GM12865 (cell line): ENCODE measurements at regions not wholly inside any gene's neighbourhood (a gene's known extent, or its start where the extent isn't known, plus 50 kb on each side); places are given as distances from the start of the nearest gene placed in this dataset.

Experiments
- DNase-seq: peaks from one replicate; pipeline ENCODE4 v3.0.0; 2010; ENCODE audit warnings: low read depth
- H3K4me3 ChIP-seq: 2 replicates; pipeline ENCODE4 v1.5.1; 2011; ENCODE audit warnings: mild to moderate bottlenecking, low read depth, low read length, control low read depth
- TF ChIP-seq, protein P1 (sequence below): IDR thresholded peaks from 2 replicates; pipeline ENCODE4 v1.5.1; 2011; ENCODE audit warnings: low read length, control low read depth, low read depth, inconsistent platforms; ENCODE audit not compliant: insufficient read depth; ENCODE audit errors: missing control alignments

DNA sequence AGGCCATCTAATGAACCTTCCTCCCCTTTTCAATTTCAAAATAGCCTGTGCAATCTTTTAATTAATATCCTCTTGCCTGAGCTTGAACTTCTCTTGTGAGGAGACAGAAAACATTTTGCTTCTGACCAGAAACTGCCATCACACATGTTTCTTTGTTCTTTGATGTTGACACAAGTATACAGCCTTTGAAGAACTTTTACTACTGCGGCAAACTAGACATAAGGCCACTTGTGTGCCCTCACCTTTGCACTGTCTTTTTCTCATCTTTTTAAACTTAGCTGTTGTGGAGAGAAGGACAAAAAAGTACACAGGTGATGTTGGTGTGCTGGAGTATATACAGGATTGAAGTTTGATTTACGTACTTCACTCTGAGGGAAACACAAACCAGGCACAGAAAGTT lies 116.3 kb upstream of the C1GALT1C1 start:
- TF ChIP-seq, protein P1, sequence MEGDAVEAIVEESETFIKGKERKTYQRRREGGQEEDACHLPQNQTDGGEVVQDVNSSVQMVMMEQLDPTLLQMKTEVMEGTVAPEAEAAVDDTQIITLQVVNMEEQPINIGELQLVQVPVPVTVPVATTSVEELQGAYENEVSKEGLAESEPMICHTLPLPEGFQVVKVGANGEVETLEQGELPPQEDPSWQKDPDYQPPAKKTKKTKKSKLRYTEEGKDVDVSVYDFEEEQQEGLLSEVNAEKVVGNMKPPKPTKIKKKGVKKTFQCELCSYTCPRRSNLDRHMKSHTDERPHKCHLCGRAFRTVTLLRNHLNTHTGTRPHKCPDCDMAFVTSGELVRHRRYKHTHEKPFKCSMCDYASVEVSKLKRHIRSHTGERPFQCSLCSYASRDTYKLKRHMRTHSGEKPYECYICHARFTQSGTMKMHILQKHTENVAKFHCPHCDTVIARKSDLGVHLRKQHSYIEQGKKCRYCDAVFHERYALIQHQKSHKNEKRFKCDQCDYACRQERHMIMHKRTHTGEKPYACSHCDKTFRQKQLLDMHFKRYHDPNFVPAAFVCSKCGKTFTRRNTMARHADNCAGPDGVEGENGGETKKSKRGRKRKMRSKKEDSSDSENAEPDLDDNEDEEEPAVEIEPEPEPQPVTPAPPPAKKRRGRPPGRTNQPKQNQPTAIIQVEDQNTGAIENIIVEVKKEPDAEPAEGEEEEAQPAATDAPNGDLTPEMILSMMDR: no peak
- H3K4me3 ChIP-seq: no peak overlapping the region
- no peak for DNase-seq

DNA sequence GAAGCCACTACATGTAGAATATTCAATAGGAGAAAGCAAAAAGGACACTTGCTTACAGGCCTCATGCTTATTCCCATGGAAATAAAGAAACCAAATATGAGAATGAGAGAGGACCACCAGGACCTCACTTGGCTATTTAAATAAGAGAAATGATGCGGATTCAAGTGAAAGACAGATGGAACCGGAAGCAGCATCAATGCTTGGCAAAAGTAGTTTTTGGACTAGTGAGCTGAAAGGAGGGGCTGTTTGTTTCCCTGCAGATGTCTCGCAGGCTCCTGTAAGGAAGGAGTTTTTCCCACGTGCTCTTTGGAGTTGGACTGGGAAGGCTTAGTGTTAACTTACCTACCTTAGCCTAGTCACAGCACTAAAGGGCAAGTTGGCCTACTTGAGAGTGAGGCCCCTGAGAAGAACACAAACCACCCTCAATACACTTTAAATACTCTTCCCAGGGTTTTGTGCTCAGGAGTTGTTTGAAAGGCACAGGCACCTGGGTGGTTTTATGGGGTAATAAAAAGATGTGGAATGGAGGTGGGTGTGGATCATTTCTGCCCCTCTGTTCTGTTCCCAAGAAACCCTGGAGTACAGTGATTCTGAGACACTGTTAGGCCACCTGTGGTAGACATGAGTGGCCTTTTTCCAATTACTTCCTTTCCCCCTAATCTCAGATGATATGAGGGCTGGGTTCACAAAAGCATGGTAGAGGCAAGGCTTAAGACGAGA lies 113.3 kb upstream of the C1GALT1C1 start:
- DNase-seq: no peak
- no peak overlapping the region for H3K4me3 ChIP-seq
- TF ChIP-seq, protein P1: no peak

DNA sequence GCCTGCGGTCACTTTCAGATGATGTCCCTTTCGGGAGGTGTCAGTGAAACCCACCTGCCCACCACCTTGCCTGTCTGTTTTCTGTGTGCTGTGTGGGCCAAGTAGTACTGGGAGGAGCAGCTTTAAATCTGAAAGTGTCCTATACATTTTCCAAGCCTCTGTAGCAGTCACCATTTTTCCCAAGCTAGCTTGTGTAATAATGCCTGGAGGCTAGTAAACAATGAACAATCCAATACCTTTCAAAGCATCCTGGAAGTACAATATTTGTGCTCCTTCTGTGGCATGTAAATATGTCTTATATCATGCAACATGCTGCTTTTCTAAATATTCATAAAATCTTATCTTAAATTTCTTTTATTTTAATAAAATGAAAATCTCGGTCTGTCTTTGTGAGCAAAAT lies 111.6 kb upstream of the C1GALT1C1 start:
- no peak for DNase-seq
- TF ChIP-seq, protein P1: no peak
- H3K4me3 ChIP-seq: no peak overlapping the region

DNA sequence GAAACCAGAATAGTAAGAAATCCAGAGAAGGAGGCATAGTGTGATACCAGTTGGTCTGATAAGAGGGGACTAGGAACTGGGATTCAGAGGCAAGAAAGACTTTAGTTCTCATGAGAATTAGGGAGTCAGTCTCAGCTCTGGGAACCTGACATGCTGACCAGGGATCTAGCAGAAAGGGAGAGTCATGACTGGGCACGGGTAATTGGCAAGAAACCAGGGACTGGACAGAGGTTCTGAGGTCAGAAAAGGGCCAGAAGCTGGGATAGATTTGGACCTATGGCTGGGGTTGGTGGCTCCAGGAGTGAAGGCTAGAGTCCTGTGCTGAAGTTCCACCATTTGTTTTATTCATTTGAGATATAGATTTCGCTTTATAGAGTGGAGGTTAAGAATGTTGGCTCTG lies 110.2 kb upstream of the C1GALT1C1 start:
- no peak for DNase-seq
- TF ChIP-seq, protein P1: no peak
- H3K4me3 ChIP-seq: no peak overlapping the region

DNA sequence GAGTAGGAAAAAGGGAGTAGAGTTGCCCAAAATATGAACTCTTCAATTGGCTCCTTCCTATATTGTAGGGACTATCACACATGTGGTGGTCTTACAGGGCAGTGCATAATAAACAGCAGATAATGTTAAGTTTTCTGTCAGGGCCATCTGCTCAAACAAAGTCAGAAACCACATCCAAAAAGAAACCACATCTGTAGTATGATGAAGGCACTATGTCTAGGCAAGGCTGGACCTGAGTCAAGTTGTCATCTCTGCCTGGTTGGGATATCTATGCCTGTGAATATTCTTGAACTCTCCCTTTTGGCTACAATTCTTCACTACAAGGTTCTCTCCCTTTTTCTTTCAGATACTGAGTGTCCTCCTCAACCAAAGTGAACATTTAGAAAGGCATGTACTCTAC lies 109.4 kb upstream of the C1GALT1C1 start:
- no peak for DNase-seq
- H3K4me3 ChIP-seq: no peak overlapping the region
- TF ChIP-seq, protein P1: no peak

DNA sequence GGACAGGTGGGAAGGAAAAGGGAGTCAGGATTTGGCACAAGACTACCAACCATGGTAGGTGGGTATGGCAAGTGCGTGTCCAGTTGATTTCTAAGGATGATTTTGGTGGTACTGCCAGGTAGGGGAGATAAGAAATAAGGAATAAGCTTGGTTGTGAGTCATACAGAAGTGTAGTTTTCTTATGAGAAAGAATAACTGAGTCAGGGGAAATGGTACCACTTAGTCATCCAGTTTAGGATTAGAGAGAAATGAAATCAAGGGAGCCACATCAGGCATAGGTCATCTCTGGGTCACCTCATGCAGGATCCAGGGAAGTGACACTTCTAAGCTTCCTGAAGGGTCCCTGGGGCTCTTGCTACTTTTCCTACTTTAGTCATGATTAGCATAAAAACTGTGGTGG lies 107.1 kb upstream of the C1GALT1C1 start:
- no peak for DNase-seq
- TF ChIP-seq, protein P1: no peak
- no peak overlapping the region for H3K4me3 ChIP-seq

DNA sequence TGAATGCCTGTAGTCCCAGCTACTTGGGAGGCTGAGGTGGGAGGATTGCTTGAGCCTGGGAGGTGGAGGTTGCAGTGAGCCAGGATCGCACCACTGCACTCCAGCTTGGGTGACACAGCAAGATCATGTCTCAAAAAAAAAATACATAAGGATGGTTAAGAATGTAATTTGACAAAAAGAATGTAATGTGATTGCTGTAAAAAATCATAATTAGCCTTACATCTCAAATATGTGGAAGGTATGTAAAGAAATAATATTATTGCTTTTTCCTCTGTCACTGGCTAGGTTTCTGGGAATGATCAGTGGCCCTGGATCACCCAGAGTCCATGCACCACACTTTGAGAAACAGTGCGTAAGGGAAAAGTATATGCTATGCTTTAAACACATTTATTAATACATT lies 106.1 kb upstream of the C1GALT1C1 start:
- DNase-seq: no peak
- TF ChIP-seq, protein P1: no peak
- no peak overlapping the region for H3K4me3 ChIP-seq
